RWPE1 (cell line): ENCODE measurements at regions not wholly inside any gene's neighbourhood (a gene's known extent, or its start where the extent isn't known, plus 50 kb on each side); places are given as distances from the start of the nearest gene placed in this dataset.

Experiments
- CTCF ChIA-PET: fragments of 350-600 bp; sonication (Branson Sonifier 250); formaldehyde crosslinking; extraction: SDS; loops from one replicate; lab custom pipeline; 2021; lab: Yijun Ruan, JAX
- POLR2A ChIA-PET: fragments of 400-600 bp; formaldehyde crosslinking; extraction: SDS; loops from one replicate; lab custom pipeline; 2020; ENCODE audit warnings: antibody characterized with exemption; ENCODE audit not compliant: low non-redundant PET; lab: Yijun Ruan, JAX
- DNase-seq: peaks from one replicate; pipeline ENCODE4 v3.0.0; 2012; ENCODE audit warnings: low spot score
- H3K27ac ChIP-seq: fragments of 450-650 bp; 2 replicates; pipeline ENCODE4 v1.5.1; 2017
- TF ChIP-seq, protein P1 (sequence below): fragments of 450-650 bp; conservative IDR thresholded peaks from 2 replicates; pipeline ENCODE4 v1.5.1; 2017; ENCODE audit warnings: low read depth, mild to moderate bottlenecking

DNA sequence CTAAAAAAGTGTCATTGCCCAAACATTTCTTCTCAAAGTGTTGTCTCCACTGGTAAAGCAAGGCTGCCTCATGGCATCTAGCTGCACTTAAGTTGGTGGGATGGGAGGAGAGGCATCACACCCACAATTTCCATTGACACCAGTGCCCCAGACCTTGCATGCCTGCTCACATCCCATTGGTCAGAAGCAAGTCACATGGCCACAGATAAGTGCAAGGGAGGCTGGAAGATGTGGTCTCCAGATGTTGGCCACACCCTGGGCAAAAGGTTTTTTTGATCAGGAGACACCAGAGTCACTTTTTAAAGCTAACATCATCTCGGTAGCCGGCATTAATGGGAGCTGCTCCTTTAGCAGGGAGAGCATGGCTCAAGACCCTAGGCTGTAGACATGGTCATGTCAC, 157.1 kb upstream of the CST7 start:
- no peak for DNase-seq
- POLR2A ChIA-PET: no interaction called here
- CTCF ChIA-PET: interaction anchor here (0.6 to 2.9 kb wide), 2 partner anchors 11 to 1557 kb away, joined by 3 to 8 read pairs; no protein-coding TSS in a partner anchor
- no peak overlapping the region for H3K27ac ChIP-seq
- TF ChIP-seq, protein P1, sequence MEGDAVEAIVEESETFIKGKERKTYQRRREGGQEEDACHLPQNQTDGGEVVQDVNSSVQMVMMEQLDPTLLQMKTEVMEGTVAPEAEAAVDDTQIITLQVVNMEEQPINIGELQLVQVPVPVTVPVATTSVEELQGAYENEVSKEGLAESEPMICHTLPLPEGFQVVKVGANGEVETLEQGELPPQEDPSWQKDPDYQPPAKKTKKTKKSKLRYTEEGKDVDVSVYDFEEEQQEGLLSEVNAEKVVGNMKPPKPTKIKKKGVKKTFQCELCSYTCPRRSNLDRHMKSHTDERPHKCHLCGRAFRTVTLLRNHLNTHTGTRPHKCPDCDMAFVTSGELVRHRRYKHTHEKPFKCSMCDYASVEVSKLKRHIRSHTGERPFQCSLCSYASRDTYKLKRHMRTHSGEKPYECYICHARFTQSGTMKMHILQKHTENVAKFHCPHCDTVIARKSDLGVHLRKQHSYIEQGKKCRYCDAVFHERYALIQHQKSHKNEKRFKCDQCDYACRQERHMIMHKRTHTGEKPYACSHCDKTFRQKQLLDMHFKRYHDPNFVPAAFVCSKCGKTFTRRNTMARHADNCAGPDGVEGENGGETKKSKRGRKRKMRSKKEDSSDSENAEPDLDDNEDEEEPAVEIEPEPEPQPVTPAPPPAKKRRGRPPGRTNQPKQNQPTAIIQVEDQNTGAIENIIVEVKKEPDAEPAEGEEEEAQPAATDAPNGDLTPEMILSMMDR: no peak

DNA sequence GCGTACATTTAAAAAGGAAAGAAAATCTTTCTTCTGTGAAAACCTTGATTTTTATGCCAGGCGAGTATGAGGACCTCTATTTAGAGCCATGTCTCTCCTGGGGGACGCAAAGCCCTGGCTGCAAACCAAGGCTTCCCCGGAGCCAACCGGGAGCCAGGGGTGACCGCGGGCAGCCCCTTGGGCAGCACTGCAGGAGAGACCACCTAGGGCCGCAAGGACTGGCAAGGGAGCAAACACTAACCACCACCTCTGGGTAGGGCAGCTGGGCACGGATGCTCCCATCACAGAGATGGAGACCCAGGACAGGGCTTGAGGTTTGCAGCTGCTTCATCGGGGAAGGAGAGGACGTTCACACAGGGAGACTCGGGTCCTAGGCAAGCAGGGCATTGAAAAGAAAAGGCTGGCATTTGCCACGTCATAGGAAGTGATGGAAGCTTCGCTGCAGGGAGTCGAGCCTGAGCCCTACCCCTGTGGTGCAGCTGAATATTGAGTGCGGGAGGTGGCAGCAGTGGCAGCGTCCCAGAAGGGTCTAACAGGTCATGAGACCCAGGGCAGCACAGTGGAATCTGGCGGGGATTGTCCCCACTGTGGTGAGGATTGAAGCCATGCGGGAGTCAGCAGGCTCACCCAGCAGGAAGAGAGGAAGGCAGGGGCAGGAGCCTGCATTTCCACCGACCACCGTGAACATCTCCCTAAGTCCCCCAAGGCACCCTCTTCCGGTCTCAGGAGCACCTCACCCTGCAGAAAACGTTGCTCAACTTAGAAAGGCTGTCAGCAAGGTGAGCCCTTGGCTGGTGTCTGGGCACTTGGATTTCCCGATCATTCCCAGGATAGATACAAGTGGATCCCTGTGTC, 156.2 kb upstream of the CST7 start:
- POLR2A ChIA-PET: no interaction called here
- H3K27ac ChIP-seq: no peak overlapping the region
- no peak for DNase-seq
- TF ChIP-seq, protein P1: no peak
- CTCF ChIA-PET: interaction anchor here (2.9 kb wide), 1 partner anchor 11 kb away, joined by 8 read pairs; no protein-coding TSS in a partner anchor

DNA sequence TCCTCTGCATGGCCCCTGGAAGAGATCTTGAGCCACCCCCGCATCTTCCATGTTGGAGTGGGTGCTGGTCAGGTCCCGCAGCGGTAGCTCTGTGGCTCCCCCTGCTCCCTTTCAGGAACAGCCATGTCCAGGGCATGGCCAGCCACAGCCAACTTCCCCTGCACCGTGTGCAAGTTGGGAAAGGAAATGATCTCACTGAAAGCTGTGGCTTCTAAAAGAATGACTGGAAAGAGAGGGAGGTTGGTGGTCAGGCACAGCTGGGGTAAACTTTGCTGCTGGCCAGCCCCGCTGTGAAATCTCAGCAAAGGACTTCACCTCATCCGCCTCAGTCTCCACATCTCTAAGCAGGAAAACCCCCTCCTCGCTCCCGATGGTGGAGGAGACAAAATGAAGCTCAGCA, 153.6 kb upstream of the CST7 start:
- ChIA-PET POLR2A (no interaction called here), CTCF (no interaction called here)
- no peak overlapping the region for H3K27ac ChIP-seq
- DNase-seq: no peak
- TF ChIP-seq, protein P1: no peak

DNA sequence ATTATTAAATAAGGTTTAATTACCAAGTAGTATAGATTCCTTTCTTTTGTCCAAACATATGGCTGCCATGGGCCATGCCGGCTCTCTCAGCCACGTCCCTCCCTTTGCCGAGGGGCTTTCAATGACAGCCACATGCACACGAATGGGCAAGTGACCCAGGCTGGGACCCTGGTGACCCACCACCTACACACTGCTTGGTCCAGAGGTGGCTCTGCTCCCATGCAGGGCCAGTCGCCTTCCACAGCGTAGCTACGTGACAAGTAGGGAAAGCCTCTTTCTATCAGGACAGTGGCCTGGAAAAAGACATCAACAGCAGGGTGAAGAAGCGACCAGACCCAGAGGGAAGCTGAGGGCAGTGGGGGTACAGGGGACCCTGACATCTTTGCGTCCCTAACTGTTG, 152.8 kb upstream of the CST7 start:
- POLR2A ChIA-PET: no interaction called here
- TF ChIP-seq, protein P1: no peak
- H3K27ac ChIP-seq: no peak overlapping the region
- DNase-seq: no peak
- CTCF ChIA-PET: interaction anchor here (0.5 kb wide), 1 partner anchor 112 kb away, joined by 3 read pairs; no protein-coding TSS in a partner anchor

DNA sequence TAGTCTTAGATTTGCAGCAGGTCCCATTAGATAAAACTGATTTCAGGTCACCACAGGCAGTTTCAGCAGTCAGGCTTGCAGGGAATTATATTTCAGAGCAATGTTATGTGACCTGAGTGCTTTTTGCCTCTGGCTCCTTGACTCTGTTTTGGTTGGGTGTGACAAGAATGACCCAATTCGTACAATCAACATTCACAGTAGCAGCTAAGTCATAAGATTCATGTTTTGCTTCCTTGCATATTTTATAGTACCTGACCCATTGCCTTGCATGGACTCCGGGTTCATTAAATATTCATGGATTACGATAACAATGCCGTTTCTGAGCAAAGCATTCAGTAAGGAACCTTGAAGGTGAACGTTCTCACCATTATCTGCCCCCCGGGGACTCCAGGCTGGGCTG, 152.0 kb upstream of the CST7 start:
- TF ChIP-seq, protein P1: no peak
- no peak overlapping the region for H3K27ac ChIP-seq
- ChIA-PET POLR2A (no interaction called here), CTCF (no interaction called here)
- no peak for DNase-seq

DNA sequence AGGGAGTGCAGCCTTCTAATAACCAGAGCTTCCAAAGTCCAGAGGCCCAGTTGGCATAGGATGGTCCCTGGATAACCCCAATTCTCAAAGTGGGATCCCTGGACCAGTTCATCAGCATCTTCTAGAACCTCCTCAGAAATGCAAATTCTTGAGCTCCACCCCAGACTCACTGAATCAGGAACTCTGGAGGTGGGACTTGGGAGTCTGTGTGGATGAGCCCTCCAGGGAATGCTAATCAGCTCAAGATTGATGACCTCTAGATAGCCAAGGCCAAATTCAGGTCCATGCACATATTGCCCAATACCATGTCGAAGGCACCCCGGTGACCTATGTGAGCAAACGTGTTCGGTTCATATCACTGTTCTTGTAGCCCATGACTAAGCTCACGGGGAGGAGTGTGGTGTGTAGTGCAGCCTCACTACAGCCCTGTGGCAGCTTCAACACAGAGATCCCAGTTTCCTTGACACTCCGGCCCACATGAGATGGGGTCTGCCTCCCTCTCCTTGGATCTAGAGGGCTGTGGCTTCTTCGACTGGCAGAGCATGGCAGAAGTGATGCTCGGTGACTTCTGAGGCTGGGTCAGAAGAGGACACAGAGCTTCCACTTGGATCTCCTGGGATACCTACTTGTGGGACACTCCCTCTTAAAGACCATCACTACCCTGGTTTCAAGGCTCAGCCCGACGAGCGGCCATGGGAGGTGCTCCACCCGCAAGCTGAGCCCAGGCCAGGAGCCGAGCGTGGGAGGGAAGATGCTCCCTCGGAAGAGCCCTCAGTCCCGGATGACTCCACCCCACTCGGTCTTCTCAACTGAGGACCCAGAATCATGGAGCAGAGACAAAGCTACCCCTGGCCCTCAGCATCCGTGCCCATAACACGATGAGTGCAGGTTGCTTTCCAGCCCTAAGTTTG, 151.1 kb upstream of the CST7 start:
- DNase-seq: no peak
- TF ChIP-seq, protein P1: no peak
- CTCF ChIA-PET: no interaction called here
- H3K27ac ChIP-seq: no peak overlapping the region
- POLR2A ChIA-PET: no interaction called here
